Adrenal gland (tissue), 9 donors: ENCODE measurements at regions not wholly inside any gene's neighbourhood (a gene's known extent, or its start where the extent isn't known, plus 50 kb on each side); places are given as distances from the start of the nearest gene placed in this dataset.

ENCODE experiments used
- DNase-seq, 7 donors: peaks; one replicate each; pipeline ENCODE4 v3.0.0-alpha.2; 2019 to 2020
- H3K27ac ChIP-seq, 5 donors: fragments of 200-600 bp; sonication (generic) in 4 of 5; 1 replicate in 3 of 5; 2 replicates in 2 of 5; pipeline versions ENCODE4 v1.5.1 to v1.8.0; 2016 to 2020; ENCODE audit warnings: mild to moderate bottlenecking in 1 of 5
- H3K27me3 ChIP-seq: fragments of 200-600 bp; 2 replicates; pipeline ENCODE4 v1.8.0; 2021
- H3K36me3 ChIP-seq, 2 donors: fragments of 200-600 bp; replicated peaks in 1 of 2; 1 replicate in 1 of 2; 2 replicates in 1 of 2; pipeline versions ENCODE4 v1.5.1 to v1.8.0; 2018 to 2022
- H3K4me1 ChIP-seq, 2 donors: fragments of 200-600 bp; replicated peaks in 1 of 2; 1 replicate in 1 of 2; 2 replicates in 1 of 2; pipeline versions ENCODE4 v1.5.1 to v1.8.0; 2018 to 2021
- H3K4me3 ChIP-seq, 4 donors: fragments of 200-600 bp; sonication (generic) in 3 of 4; one replicate each; pipeline ENCODE4 v1.5.1; 2016 to 2018
- H3K9me3 ChIP-seq, 3 donors: fragments of 200-600 bp; sonication (generic) in 1 of 3; replicated peaks in 1 of 3; 1 replicate in 2 of 3; 2 replicates in 1 of 3; pipeline versions ENCODE4 v1.5.1 to v1.8.0; 2016 to 2021
- CTCF ChIP-seq, 6 experiments: fragments of 450-650 bp in 4 of 6; fragments of 200-600 bp in 2 of 6; sonication (generic) in 1 of 6; IDR thresholded peaks; 1 replicate in 5 of 6; 2 replicates in 1 of 6; pipeline versions ENCODE4 v1.5.1 to v1.8.0; 2016 to 2021; ENCODE audit warnings: antibody characterized with exemption in 6 of 6, mild to moderate bottlenecking in 2 of 6, moderate library complexity in 1 of 6
- POLR2A ChIP-seq, 2 donors: fragments of 450-650 bp; IDR thresholded peaks; one replicate each; pipeline ENCODE4 v1.6.1; 2017; ENCODE audit warnings: antibody characterized with exemption in 2 of 2, mild to moderate bottlenecking in 2 of 2, moderate library complexity in 1 of 2
- WGBS, 4 donors: extraction: QIAGEN DNeasy Blood & Tissue Kit in 2 of 4; methylation state at CpG; one replicate each; pipeline versions ENCODE4 v1.1.5 to v1.1.7; 2013 to 2017; 5-methylcytosine and 5-hydroxymethylcytosine counted together
- intact Hi-C, 2 donors: fragments of 100-400 bp; cut with DNase I; formaldehyde crosslinking; loops; one replicate each; pipeline versions ENCODE4 v1.14.1 to v1.15.0; 2022 to 2023
- donor health status: healthy with polysubstance abuse.
- donor health status: Bipolar disorder and iron deficiency.
- donor health status: DM: yes; HTN: yes; CAD: no.
- donor health status: DM: no; HTN: no; CAD: no.
- donor health status: DM: no; HTN: no; CAD: no.

DNA sequence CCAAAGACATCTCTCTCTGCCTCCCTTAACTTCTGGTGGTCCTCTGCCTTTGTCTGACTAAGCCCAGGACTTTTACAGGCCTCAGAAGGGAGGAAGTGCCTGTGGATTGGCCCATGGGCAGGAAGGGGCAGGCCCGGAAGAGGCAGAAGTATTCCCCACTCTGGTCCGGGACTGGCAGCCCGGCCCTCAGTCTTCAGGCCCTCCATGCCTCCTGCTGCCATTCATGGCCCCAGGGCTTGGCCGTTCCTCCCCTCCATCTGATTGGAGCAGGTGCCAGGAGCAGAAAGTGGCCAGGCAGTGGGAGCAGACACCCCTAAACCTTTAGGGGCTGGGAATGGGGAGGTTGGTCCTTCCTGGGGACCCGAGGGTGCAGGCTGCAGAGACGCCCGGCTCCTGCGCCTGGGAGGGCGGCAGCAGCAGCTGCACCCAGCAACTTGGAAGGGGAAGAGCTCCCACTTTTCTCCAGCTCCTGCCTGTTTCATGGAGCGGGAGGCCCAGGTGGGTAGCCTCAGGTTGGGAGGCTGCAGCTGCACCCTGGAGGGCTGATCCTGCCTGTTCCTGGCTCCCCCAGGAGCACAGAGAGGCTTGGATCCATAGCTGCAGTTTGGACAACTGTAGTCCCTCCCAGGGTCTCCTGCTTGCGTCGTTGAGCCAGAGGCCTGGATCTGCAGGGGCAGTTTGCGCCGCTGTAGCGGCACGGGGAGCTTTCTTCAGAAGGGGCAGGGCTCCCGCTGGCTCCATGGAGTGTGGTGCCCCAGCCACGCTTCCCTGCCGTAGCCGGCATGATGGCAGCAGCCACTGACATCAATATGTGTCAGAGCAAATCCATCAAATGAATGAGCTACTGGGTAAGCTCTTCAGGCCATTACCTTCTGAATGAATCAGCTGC, 661.5 kb upstream of the NUDT12 start:
- Histone ChIP-seq H3K36me3 (no peaks in the 10 kb centered on the region), H3K27me3 (no peaks in the 10 kb centered on the region), H3K4me3 (no peak overlapping the region), H3K27ac (no peak overlapping the region), H3K9me3 (no peaks in the 10 kb centered on the region), H3K4me1 (no peaks in the 10 kb centered on the region)
- no peak for DNase-seq
- intact Hi-C loops: no loop called here
- 93 to 95% (median 93%) methylated on average over 8 to 20 of the region's 20 CpGs for WGBS, 4 donors
- TF ChIP-seq CTCF (IDR thresholded peaks at IDR 0.05) (no peak), POLR2A (IDR thresholded peaks at IDR 0.05) (no peak)

DNA sequence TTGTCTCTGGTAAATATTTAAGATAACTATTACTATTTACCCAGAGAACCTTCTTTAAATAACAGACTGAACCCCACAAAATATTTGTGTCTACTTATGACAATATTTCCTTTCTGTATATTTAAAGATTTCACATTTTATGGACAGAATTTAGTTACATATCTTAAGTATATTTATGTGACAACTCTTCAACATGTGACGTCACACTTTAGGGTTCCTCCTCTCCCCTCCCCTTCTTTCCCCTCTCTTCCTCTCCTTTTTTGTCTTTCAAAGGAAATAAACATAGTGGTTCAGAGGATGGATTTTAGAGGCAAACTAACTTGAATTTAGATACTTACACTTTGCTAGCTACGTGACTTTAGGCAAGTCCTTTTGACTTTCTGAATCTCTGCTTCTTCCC, 655.6 kb upstream of the NUDT12 start:
- intact Hi-C loops: no loop called here
- Histone ChIP-seq H3K4me1 (no peaks in the 10 kb centered on the region), H3K9me3 (no peaks in the 10 kb centered on the region), H3K4me3 (no peak overlapping the region), H3K27me3 (no peaks in the 10 kb centered on the region), H3K36me3 (no peaks in the 10 kb centered on the region), H3K27ac (no peak overlapping the region)
- WGBS, 4 donors: 60 to 74% (median 61%) methylated on average over 2 of the region's 2 CpGs
- DNase-seq: no peak
- TF ChIP-seq POLR2A (IDR thresholded peaks at IDR 0.05): no peak
- no peak for TF ChIP-seq CTCF (IDR thresholded peaks at IDR 0.05)

DNA sequence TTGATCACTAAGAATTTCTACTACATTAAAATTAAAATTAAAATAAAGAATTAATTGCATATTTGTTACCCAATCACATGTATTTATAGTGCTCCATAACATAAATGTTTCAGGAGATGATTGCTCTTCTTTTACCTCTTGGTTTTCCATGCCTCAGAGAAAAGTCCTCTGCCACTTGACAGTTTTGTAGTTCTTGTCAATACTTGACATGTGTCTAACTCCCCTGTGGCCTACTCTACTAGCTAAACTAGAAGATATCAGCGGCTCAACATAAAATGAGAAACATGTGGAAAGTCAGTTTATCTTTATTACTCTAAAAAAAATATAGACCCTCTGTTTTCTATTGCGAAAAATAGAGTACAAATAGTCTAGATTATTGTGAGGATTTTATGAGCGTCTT, 650.6 kb upstream of the NUDT12 start:
- no peak for DNase-seq
- intact Hi-C loops: no loop called here
- Histone ChIP-seq H3K4me1 (no peaks in the 10 kb centered on the region), H3K36me3 (no peaks in the 10 kb centered on the region), H3K4me3 (no peak overlapping the region), H3K9me3 (peaks cover 0 to 3% (median 0%) of the 10 kb centered on the region in 3 donors), H3K27me3 (no peaks in the 10 kb centered on the region), H3K27ac (no peak overlapping the region)
- TF ChIP-seq POLR2A (IDR thresholded peaks at IDR 0.05) (no peak), CTCF (IDR thresholded peaks at IDR 0.05) (no peak)
- 74 to 88% (median 84%) methylated on average over 3 of the region's 3 CpGs for WGBS, 4 donors

- Histone ChIP-seq H3K4me3 (no peak overlapping the region), H3K27me3 (no peaks in the 10 kb centered on the region), H3K36me3 (no peaks in the 10 kb centered on the region), H3K9me3 (no peaks in the 10 kb centered on the region), H3K27ac (no peak overlapping the region), H3K4me1 (no peaks in the 10 kb centered on the region)
- no peak for DNase-seq
- intact Hi-C loops: no loop called here
- TF ChIP-seq CTCF (IDR thresholded peaks at IDR 0.05): no peak
- no peak for TF ChIP-seq POLR2A (IDR thresholded peaks at IDR 0.05)
- WGBS, 4 donors: 74 to 82% (median 77%) methylated on average over 3 of the region's 3 CpGs
Measured at GRCh38 chr5:104199771-104200170, 637.2 kb upstream of the NUDT12 start.
